HG03571 (cell line): ENCODE measurements at regions not wholly inside any gene's neighbourhood (a gene's known extent, or its start where the extent isn't known, plus 50 kb on each side); places are given as distances from the start of the nearest gene placed in this dataset.
"Not testable (repeated sequence)": the region's sequence is repeated elsewhere in the genome, so short reads cannot be mapped to it uniquely, and the experiment has no call there.

Experiments used
- ATAC-seq: cut with Tn5 transposase; IDR thresholded peaks from one replicate; pipeline ENCODE4 v1.9.1; 2021; ENCODE audit not compliant: unreplicated experiment

DNA sequence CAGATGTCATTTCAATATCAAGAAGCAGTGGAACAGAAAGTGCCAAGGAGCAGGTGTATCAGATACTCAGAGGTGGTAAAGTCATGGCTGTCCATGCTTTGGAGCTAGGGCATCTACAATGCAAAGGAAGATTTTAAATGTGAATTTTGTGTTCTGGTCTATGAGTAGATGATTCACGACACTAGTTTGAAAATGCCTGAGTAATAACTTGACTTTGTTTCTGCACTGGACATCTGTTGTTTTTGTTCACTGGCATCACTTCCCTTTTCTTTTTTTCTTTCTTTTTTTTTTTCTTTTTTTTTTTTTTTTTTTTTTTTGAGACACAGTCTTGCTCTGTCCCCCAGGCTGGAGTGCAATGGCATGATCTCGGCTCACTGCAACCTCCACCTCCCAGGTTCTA is 460.7 kb upstream of the PAPPA start:
- not testable (repeated sequence) for ATAC-seq

DNA sequence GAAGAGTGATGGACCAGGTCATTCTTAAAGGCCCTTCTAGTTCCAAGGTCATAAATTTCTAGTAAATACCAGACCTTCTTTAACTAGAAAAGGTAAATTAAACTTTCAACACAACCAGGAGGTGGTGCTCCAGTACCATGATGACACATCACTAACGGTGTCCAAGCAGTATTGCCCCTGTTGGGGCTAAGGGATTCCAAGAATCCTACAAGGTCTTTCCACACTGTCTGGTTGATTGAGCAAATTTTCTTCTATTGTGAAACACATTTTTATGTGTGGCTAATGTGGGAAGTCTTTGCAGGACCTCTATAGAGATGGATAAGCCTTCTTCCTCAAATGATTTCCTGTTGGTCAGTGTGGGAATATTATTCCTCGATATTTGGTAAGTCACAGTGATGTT is 459.6 kb upstream of the PAPPA start:
- ATAC-seq: no peak

DNA sequence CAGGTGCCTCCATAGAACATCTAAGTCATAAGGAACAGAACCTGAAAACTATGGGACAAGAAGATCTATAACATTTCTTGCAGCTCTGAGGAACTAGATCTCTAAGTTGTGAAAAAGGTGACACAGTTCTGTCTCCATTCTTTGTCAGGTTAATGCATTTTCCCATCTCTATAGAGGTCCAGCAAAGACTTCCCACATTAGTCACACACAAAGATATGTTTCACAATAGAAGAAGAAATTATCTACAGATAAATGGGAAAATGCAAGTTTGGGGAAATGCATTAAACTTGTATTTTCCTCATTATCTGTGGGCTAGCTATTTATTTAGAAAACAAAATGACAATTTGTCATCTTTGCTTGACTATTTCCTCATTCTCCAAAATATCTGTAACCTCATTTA is 458.6 kb upstream of the PAPPA start:
- ATAC-seq: no peak

DNA sequence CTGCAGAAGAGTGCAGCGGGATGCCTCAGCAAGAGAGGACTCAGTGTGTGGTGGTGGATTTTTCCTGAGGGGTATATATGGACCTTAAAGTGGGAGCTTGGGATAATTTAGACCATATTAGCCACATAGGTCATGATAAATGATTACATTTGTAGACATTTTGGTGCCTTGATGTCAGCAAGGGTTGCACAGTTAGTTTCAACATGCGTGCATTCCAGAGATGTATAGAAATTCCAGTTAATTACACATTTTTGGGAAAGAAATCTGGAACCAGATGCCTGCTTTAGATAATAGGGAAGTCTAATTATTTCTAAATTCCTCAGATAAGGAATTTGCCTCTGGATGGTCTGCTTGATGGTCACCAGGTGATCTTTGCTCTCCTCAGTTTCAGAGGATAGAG is 440.6 kb upstream of the PAPPA start:
- no peak for ATAC-seq

DNA sequence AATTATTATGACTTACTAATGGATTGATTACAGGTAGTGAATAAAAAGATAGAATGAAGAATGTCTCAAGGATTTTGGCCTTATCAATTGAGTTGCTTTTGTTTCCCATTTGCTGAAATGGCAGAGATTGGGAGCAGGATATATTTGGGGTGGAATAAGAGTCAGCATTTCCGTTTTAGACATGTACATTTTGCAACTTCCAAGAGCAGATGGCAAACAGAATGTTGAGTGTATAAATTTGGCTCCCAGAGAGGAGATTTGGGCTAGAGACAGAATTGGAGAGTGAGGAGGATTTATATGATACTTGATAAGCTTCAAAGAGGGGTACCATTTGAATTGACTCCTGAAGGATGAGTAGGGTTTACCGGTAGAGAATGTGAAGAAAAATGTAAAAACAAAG is 437.9 kb upstream of the PAPPA start:
- no peak for ATAC-seq

DNA sequence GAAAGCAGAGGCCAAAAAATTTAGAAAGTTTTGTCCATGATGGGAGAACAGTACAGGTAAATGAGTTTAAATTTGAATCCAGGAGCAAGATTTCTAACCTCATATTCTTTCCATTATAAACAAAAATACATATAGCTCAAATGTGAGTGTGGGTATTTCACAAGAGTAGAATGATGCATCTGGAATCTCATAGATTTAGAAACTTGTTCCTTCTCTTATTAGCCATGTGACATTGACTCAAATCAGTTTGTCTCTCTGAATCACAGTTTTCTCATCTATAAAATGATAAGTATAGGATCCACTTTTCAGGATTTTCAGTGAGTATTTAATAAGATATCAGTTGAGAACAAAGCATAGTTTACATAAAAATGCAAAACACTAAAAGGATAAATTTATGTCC is 436.3 kb upstream of the PAPPA start:
- no peak for ATAC-seq

DNA sequence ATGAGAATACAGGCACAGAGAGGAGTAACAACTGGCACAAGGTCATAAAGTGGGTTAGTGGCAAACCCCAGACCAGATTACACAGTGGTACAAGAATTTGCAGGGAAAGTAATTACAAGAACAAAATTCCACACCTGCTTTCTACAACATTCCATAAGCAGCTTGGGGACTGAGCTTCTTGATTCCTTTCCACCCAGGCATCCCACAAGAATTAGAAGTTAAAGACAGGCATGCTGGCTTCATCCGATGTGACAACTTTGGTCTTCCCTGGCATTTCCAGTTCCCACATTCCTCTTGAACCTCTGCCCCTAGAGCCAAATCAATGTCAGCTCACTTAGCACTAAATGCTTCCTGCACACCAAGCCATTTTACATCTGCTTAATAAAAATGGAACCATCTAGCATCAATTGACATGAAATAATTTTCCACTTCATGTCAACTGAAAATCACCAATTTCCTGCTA is 435.8 kb upstream of the PAPPA start:
- no peak for ATAC-seq

DNA sequence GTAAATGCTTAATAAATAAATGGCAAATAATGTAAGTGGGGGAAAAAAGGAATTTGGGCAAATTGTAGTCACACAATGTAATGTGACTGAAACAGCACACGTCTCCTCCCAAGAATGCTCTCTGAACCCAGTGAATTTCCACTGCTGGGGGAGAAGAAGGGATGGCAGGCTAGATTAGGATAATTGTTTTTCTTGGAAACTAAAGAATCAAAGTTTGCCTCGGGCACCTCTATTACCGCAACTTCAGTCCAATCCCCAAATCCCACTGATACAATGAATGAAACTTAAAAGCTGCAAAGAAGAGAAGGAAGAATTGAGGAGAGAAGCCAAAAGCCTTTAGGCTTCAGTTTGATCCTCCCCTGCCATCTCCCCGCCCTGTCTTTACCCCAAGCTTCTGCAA is 423.2 kb upstream of the PAPPA start:
- no peak for ATAC-seq

DNA sequence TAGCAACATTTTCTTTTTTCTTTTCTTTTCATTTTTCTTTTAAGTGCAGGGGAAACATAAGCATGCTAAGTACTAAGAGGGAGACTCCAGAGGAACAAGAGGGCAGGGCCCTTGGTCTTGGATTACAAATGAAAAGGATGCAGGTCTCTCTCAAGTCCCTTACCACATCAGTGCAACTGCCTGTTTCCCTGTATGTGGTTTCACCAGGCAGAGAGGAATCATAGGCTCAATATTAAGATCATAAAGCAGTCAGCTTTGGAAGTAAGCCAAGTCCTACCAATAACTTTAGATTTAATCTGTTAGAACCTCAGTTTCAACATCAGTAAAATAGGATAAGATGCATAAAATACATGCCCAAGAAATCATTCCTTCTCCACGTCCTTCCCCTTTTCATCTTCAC is 422.7 kb upstream of the PAPPA start:
- no peak for ATAC-seq

DNA sequence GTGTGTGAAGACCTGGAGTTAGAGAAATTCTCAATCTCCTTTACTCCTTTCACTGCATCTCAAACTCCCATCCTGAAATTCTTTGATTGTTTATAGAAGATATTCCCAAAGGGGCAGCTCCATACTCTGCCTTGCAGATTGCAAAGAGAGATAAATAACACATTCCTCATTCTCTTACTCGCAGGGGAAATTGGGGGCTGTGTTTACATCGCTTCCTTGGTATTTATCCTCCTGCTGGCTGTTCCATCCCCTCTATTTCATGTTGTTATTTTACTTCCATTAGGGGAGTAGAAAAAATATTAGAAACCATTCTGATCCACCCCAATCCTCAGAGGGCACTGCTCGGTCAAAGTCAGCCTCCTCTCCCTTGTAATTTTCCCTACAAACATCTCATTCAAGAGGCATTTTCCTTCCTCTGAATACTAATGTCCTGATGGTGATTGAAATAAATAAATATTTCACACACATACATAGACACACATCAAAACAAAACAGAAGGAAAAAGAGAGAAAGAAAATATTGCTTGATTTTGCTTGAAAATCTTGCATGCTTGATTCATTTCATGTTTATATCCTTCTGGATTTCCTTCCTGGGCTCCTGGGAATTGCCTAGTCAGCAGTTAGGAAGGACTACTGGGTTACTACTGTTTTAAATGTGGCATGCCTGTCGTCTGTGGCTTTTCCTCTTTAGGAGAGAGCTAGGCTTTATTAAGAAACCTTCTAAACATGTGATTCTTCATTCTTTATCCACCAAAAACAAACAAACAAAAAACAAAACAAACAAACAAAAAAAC is 420.1 kb upstream of the PAPPA start:
- no peak for ATAC-seq

DNA sequence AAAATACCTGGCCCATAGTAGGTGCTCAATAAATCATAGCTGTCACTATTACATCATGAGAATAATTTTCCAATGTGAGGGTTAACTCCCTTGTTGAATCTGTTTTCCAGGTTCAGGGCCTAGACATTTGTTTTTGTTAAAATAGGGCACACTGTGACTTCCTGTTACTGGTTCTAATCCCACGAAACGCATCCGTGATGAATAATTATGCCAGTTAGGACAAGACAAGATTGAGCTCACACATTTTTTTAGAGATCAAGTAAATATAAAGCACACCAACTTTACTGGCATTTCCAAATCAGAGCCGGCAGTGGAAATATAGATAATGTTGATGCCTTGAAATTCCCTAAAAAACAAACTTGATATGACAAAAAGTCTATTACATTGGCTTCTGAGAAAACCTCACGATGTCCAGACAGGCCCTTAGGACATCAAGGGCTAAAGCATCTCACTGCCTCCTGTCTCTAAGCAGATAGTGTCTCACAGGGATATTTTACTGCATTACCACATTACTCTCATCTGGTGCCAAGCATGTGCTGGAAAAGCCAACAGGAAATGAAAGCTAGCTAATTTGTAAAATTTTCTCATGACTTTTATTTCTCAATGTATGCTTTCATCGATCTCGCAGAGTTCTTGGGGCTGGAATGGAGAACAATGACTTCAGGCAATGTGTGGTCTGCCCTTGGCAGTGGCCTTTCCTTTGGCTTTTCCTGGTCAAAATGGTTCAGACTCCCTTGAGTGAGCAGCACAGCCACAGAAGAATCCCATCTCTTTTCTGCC is 414.3 kb upstream of the PAPPA start:
- no peak for ATAC-seq

DNA sequence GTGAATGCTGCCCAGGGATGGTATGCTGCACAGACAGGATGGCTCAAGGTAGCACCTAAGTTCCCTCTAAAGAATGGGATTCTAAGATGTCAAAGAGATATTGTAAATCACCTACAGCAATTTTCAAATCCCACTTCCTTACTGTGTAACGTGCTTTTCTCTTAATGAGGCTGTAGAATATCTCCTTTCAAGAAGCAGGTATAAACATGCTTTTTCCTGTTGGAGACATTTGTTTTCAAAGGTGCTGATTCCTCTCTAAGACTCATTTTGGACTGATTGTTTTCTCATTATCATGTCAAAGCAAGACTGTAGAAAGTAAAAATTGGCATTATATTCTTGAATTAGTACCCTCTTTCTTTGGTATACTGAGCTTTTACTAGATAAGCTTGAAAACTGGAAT is 412.6 kb upstream of the PAPPA start:
- ATAC-seq: no peak

DNA sequence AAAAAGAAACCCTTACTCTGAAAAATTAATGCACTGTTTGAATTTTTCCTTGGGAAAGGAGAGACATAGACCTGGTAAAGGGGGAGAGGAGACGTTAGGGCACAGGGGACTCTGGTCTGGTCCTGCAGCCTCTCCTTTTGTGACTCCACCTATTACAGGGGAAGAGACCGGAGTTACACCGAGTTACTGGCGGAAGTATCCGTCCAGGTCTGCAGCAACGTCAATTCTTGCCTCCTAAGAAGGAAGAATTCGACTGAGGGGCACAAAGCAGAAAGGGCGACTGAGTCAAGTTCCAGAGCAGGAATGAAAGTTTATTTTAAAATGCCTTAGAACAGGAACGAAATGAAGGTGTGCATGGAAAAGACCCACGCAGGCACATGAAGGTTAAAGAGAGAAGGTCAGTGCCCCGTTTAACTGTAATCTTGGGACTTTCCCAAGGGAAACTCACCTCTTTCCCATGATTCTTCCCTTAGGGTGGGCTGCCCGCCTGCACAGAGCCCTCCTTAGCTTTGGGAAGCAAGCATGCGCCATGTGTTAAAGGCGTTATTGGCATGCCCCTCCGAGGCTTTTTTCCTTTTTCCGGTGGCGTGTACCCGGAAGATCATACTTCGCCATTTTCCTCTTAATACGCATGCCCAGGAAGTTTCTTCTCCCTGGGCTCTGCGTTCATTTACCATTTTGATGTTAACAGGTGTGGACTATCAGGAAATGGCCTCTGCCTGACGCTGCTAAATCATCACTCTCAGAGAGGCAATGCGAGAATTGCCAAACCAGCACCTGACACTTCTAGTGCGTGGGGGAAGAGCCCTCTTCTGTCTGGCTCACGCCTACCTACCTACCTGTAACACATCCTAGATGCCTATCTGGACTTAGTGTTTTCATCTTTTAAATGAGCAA is 409.6 kb upstream of the PAPPA start:
- no peak for ATAC-seq

DNA sequence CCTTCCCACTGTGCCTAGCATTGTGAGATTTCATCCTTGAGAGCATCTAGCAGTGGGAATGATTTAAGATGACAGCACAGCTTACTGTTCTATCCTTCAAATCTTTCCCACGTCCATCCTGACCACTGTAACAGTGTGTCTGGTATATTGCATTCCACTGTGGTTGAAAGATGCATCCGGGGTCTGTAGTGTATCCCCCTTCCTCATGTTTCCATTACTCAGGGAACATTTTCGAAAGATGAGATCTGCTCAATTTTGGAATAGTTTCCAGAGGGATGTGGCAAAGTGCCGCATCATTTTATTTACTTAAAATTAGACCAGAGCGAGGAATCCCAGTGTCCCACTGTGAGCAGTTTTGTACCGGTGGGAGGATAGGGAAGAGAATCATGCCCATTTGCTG is 407.1 kb upstream of the PAPPA start:
- ATAC-seq: no peak

DNA sequence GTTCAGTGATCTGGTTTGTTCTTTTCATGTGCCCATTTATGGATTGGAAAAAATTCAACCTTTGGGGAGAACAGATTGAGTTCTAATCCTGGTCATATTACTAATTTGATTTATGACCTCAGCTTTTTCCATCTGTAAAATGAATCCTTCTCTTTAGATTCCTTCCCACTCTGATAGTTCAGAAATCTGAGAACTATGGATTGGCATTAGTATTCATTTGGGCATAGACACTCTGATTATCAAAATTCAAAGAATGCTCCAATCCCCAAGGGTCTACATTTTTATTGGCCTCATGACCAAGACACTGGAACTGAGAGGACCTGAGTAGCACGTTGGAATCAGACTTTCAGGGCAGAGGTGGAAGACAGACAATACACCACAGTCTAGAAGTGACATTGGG is 405.9 kb upstream of the PAPPA start:
- no peak for ATAC-seq

DNA sequence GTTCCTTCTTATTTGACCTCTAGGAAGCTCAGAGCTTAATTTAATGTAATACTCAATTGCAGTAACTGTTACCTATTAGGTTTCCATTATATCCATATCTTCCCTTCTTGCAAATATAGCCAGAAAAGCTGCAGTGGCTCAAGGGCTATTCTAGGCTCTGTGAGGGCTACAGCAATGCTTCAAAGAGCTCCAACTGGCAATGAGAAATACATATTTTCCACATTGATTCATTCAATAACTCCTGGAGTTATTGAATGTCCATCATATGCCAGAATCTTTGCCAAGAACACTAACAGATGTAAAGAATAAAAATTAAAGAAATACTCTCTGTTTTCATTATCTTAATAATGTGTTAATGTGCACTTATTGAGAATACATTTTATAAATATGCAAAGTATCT is 396.9 kb upstream of the PAPPA start:
- no peak for ATAC-seq

DNA sequence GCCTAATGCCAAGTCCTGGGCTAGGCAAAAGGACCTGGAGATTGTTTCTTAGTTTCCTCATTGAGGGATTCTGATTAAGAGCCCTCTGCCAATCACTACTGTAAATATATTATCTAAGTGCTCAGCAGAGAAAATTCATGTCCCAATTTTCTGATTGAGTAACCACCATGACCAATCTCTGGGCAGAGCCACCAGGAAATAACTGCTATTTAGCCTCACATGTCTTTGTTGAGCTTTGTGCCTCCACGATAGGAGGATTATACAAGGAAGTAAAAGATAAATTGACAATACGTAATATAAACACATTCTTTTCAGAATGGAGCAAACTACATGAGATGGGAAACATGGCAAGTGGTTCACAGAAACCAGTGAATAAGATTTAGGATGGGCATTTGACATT is 396.1 kb upstream of the PAPPA start:
- ATAC-seq: no peak

DNA sequence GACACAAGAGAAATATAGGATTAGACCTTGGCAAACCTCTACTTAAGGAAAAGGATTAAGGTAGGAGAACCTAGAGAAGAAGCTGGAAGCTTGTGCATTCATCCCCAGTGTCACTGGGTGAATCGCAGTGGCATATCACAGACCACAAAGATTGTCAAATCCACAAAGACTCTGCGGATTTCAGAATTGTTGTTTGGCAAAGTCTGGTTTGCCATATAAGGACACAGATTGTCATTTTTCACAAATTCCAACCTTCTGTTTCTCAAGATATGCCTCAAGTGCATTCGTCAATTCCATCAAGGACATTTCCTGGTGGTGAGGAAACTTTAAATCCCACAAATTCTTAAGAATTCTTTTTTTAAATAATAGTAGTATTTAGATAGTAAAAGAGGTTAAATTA is 395.1 kb upstream of the PAPPA start:
- ATAC-seq: no peak

DNA sequence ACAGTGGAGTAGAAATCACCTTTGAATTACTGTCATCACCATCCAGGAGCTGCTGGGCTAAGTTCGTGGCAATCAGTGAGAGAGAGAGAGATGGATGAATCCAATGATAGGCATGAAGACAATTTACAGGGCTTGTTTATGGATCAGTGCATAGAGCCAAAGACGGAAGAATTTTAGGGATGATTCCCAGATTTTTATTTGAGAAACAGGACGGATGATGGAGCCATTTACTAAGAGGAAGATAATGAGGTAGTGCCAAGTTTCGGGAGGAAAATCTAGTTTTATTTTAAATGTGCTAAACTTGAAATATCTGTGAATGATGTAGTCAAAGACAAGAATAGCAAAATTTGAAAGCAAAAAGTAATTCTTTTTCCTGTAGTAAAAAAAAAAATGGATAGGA is 394.2 kb upstream of the PAPPA start:
- ATAC-seq: no peak

DNA sequence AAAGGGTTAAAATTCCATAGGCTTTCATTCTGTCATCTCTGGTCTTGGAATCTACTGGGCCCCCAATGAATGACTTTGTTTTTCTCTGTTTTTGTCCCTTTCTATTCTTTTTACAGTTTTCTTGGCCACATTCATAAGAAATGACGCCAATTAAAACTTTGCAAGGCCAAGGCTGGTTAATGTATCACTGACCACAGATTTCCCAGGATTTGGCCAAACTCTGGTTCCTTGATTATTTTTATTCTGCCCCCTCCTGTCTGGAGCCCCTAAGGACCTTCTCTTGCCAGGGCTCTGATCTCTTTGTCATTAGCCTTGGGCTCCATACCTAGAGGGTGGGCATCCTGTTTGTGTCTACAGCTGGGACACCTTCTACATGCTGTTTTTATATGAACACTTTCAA is 388.9 kb upstream of the PAPPA start:
- no peak for ATAC-seq

DNA sequence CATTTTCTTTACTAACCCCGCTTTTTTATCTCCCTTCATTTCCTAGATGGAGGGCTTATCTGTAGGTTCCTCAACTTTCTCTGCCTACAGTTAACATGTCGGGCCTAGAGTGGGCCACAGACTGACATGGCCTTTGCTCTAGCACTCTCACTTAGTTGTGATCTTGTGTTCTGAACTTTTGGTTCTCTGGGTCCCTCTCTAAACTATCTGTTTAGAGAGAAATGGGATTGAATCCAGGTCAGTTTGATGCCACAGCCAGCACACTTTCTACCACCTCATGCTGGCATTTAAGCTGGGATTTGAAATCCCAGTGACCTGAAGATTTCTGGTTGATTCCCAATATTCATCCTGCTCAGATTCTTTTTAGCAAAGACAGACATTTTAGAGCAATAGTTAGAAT is 388.5 kb upstream of the PAPPA start:
- no peak for ATAC-seq
